HepG2 (cell line): ENCODE measurements at regions not wholly inside any gene's neighbourhood (a gene's known extent, or its start where the extent isn't known, plus 50 kb on each side); places are given as distances from the start of the nearest gene placed in this dataset.

Experiments used
- ATAC-seq: fragments of 200-7000 bp; cut with Tn5 transposase; 3 replicates; pipeline ENCODE4 v1.9.1; 2020; ENCODE audit warnings: mild to moderate bottlenecking, moderate library complexity
- BruUV-seq: library from RNA; stranded (reverse); fragments of 400-500 nt; replicated peaks from 2 replicates; lab custom pipeline; 2021; lab: Mats Ljungman, UMichigan
- CTCF ChIA-PET: fragments of 300-600 bp; formaldehyde crosslinking; extraction: SDS; loops from one replicate; lab custom pipeline; 2021; ENCODE audit warnings: low total read pairs, inconsistent platforms, low intra/inter-chr PET ratio; lab: Yijun Ruan, JAX
- POLR2A ChIA-PET: fragments of 350-600 bp; sonication (Branson Sonifier 250); formaldehyde crosslinking; loops from one replicate; lab custom pipeline; 2020; ENCODE audit warnings: antibody characterized with exemption, inconsistent platforms; lab: Yijun Ruan, JAX
- DNase-seq: peaks from one replicate; pipeline ENCODE4 v3.0.0-alpha.2; 2015; ENCODE audit warnings: low spot score
- FAIRE-seq: peaks from 3 replicates; lab custom pipeline; 2011; peaks lifted over from hg19 to GRCh38; lab: Jason Lieb, UNC
- H2AFZ ChIP-seq: one replicate; pipeline ENCODE4 v1.6.1; 2011; ENCODE audit warnings: low read length, inconsistent platforms
- H3K27ac ChIP-seq: fragments of 300-600 bp; 3 replicates; pipeline ENCODE4 v1.8.0; 2011; ENCODE audit warnings: mixed run types, mild to moderate bottlenecking, mixed read lengths, low read length, inconsistent platforms; ENCODE audit not compliant: insufficient read depth; ENCODE audit errors: extremely low read length
- H3K27me3 ChIP-seq, 2 experiments: fragments of 200-600 bp in 1 of 2; 2 replicates in 1 of 2; 3 replicates in 1 of 2; pipeline versions ENCODE4 v1.6.0 to v1.8.0; 2011; ENCODE audit warnings: low read length in 2 of 2, mild to moderate bottlenecking in 2 of 2, moderate library complexity in 2 of 2, inconsistent platforms in 1 of 2; ENCODE audit not compliant: insufficient read depth in 2 of 2, control insufficient read depth in 1 of 2
- H3K36me3 ChIP-seq, 2 experiments: fragments of 200-600 bp in 1 of 2; replicated peaks in 1 of 2; 2 replicates in 1 of 2; 3 replicates in 1 of 2; pipeline versions ENCODE4 v1.5.1 to v1.8.0; 2011; ENCODE audit warnings: low read length in 2 of 2, inconsistent platforms in 1 of 2; ENCODE audit not compliant: insufficient read depth in 2 of 2, control insufficient read depth in 1 of 2
- H3K4me1 ChIP-seq: 2 replicates; pipeline ENCODE4 v1.5.1; 2012; ENCODE audit warnings: low read length, inconsistent platforms; ENCODE audit not compliant: insufficient read depth
- H3K4me2 ChIP-seq: 2 replicates; pipeline ENCODE4 v1.6.0; 2011; ENCODE audit warnings: low read depth, low read length, inconsistent platforms
- H3K4me3 ChIP-seq, 3 experiments: fragments of 200-600 bp in 1 of 3; sonication (generic), shearing (Covaris generic) in 1 of 3; replicated peaks in 1 of 3; 2 replicates each; pipeline ENCODE4 v1.5.1; 2011 to 2016; ENCODE audit warnings: low read length in 3 of 3, inconsistent platforms in 2 of 3, low read depth in 2 of 3, mild to moderate bottlenecking in 2 of 3, control low read depth in 1 of 3, mixed read lengths in 1 of 3; ENCODE audit not compliant: insufficient read depth in 1 of 3
- H3K79me2 ChIP-seq: one replicate; pipeline ENCODE4 v1.6.1; 2011; ENCODE audit warnings: low read length, inconsistent platforms; ENCODE audit not compliant: insufficient read depth
- H3K9ac ChIP-seq: 2 replicates; pipeline ENCODE4 v1.6.0; 2011; ENCODE audit warnings: mild to moderate bottlenecking, low read depth, low read length, inconsistent platforms; ENCODE audit not compliant: insufficient read depth
- H3K9me3 ChIP-seq: 2 replicates; pipeline ENCODE4 v1.5.1; 2012; ENCODE audit warnings: mild to moderate bottlenecking, low read length
- H4K20me1 ChIP-seq: 2 replicates; pipeline ENCODE4 v1.6.0; 2011; ENCODE audit warnings: inconsistent platforms, mild to moderate bottlenecking, low read length, moderate library complexity; ENCODE audit not compliant: insufficient read depth
- ATAD3A ChIP-seq: sonication (generic); formaldehyde crosslinking; IDR thresholded peaks from 2 replicates; pipeline ENCODE4 v1.4.0; 2020; ENCODE audit warnings: missing genetic modification reagents
- BRCA1 ChIP-seq: sonication (generic); formaldehyde crosslinking; IDR thresholded peaks from 2 replicates; pipeline ENCODE4 v1.4.0; 2020; ENCODE audit warnings: missing genetic modification reagents
- FOSL1 ChIP-seq: sonication (generic); formaldehyde crosslinking; IDR thresholded peaks from 2 replicates; pipeline ENCODE4 v1.9.0; 2021; ENCODE audit warnings: missing genetic modification reagents, borderline replicate concordance
- FOXK1 ChIP-seq: sonication (generic); formaldehyde crosslinking; IDR thresholded peaks from 2 replicates; pipeline ENCODE4 v1.4.0; 2020; ENCODE audit warnings: low read depth, missing genetic modification reagents, borderline replicate concordance
- GATAD2A ChIP-seq: IDR thresholded peaks from 2 replicates; pipeline ENCODE4 v1.6.1; 2016
- JDP2 ChIP-seq: sonication (generic); formaldehyde crosslinking; IDR thresholded peaks from 2 replicates; pipeline ENCODE4 v1.8.1; 2022; ENCODE audit warnings: missing genetic modification reagents, borderline replicate concordance
- KMT2B ChIP-seq: IDR thresholded peaks from 2 replicates; pipeline ENCODE4 v1.6.1; 2016; ENCODE audit warnings: missing genetic modification reagents, missing compliant biosample characterization
- NBN ChIP-seq: fragments of 450-650 bp; conservative IDR thresholded peaks from 2 replicates; pipeline ENCODE4 v1.6.1; 2017
- NCOA1 ChIP-seq: sonication (generic); formaldehyde crosslinking; IDR thresholded peaks from 2 replicates; pipeline ENCODE4 v1.9.0; 2021; ENCODE audit warnings: missing genetic modification reagents
- NR2C2 ChIP-seq: sonication (generic); formaldehyde crosslinking; IDR thresholded peaks from 2 replicates; pipeline ENCODE4 v1.4.0; 2020; ENCODE audit warnings: missing genetic modification reagents, mild to moderate bottlenecking, moderate library complexity, borderline replicate concordance
- NR2F2 ChIP-seq: IDR thresholded peaks from 2 replicates; pipeline ENCODE4 v1.6.1; 2012; ENCODE audit warnings: low read depth, inconsistent platforms, borderline replicate concordance
- NR3C1 ChIP-seq: sonication (generic); formaldehyde crosslinking; IDR thresholded peaks from 2 replicates; pipeline ENCODE4 v1.4.0; 2020; ENCODE audit warnings: missing genetic modification reagents
- PAF1 ChIP-seq: IDR thresholded peaks from 2 replicates; pipeline ENCODE4 v1.6.1; 2016; ENCODE audit warnings: missing genetic modification reagents, missing compliant biosample characterization
- RXRB ChIP-seq: IDR thresholded peaks from 2 replicates; pipeline ENCODE4 v1.6.1; 2016; ENCODE audit warnings: borderline replicate concordance, missing genetic modification reagents, missing compliant biosample characterization
- ZFP37 ChIP-seq: sonication (generic); formaldehyde crosslinking; IDR thresholded peaks from 2 replicates; pipeline ENCODE4 v1.4.0; 2020; ENCODE audit warnings: missing genetic modification reagents, borderline replicate concordance
- ZNF136 ChIP-seq: sonication (generic); formaldehyde crosslinking; IDR thresholded peaks from 2 replicates; pipeline ENCODE4 v1.8.1; 2022; ENCODE audit warnings: low read depth, mild to moderate bottlenecking, moderate library complexity, missing genetic modification reagents
- ZNF224 ChIP-seq: sonication (generic); formaldehyde crosslinking; IDR thresholded peaks from 2 replicates; pipeline ENCODE4 v1.5.0; 2020; ENCODE audit warnings: mild to moderate bottlenecking, missing genetic modification reagents
- ZNF550 ChIP-seq: sonication (generic); formaldehyde crosslinking; IDR thresholded peaks from 2 replicates; pipeline ENCODE4 v1.4.0; 2020; ENCODE audit warnings: mild to moderate bottlenecking, missing genetic modification reagents, borderline replicate concordance
- ZNF773 ChIP-seq: sonication (generic); formaldehyde crosslinking; IDR thresholded peaks from 2 replicates; pipeline ENCODE4 v1.4.0; 2020; ENCODE audit warnings: missing genetic modification reagents, borderline replicate concordance
- ZZZ3 ChIP-seq: sonication (generic); formaldehyde crosslinking; IDR thresholded peaks from 2 replicates; pipeline ENCODE4 v1.4.0; 2020; ENCODE audit warnings: missing genetic modification reagents, mild to moderate bottlenecking, borderline replicate concordance
- WGBS: methylation state at CpG from one replicate; pipeline ENCODE4 v1.1.6; 2017; ENCODE audit warnings: low lambda C conversion rate; 5-methylcytosine and 5-hydroxymethylcytosine counted together
- in situ Hi-C: cut with HindIII; loops from 2 replicates; pipeline ENCODE4 v1.10.0; 2017; ENCODE audit warnings: low pct_unique_long_range_greater_than_20kb; ENCODE audit not compliant: extremely low pct_ligation_motif_present
- intact Hi-C: fragments of 100-400 bp; cut with micrococcal nuclease; formaldehyde crosslinking; loops from one replicate; pipeline ENCODE4 v1.10.0; 2022; ENCODE audit not compliant: unreplicated experiment
- TF ChIP-seq, protein P1 (sequence below): sonication (generic); formaldehyde crosslinking; conservative IDR thresholded peaks from 2 replicates; pipeline ENCODE4 v1.4.0; 2020; ENCODE audit warnings: missing genetic modification reagents
- TF ChIP-seq, protein P2 (sequence below): sonication (generic); formaldehyde crosslinking; IDR thresholded peaks from 2 replicates; pipeline ENCODE4 v1.8.1; 2023; ENCODE audit warnings: missing genetic modification reagents, mild to moderate bottlenecking, borderline replicate concordance
- TF ChIP-seq, protein P3 (sequence below): sonication (generic); formaldehyde crosslinking; IDR thresholded peaks from 2 replicates; pipeline ENCODE4 v1.4.0; 2020; ENCODE audit warnings: missing genetic modification reagents, borderline replicate concordance

DNA sequence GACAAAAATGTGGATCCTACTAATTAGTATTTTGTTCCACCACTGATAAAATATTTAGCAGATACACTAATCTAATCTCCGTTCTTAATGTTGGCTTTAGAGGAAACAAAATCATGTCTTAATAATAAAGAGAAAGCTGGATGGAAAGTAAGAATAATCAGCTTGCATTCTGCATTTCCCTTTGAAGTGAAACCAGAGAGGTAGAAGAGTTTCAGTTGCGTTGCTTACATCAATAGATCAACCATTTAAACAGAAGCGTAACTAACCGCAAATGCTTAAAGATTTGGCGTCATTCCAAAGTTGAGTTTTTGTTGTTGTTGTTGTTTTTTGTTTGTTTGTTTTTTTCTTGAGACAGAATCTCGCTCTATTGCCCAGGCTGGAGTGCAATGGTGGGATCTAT, 168.9 kb downstream of the TRIML1 start (continued):
- TF ChIP-seq, protein P1, sequence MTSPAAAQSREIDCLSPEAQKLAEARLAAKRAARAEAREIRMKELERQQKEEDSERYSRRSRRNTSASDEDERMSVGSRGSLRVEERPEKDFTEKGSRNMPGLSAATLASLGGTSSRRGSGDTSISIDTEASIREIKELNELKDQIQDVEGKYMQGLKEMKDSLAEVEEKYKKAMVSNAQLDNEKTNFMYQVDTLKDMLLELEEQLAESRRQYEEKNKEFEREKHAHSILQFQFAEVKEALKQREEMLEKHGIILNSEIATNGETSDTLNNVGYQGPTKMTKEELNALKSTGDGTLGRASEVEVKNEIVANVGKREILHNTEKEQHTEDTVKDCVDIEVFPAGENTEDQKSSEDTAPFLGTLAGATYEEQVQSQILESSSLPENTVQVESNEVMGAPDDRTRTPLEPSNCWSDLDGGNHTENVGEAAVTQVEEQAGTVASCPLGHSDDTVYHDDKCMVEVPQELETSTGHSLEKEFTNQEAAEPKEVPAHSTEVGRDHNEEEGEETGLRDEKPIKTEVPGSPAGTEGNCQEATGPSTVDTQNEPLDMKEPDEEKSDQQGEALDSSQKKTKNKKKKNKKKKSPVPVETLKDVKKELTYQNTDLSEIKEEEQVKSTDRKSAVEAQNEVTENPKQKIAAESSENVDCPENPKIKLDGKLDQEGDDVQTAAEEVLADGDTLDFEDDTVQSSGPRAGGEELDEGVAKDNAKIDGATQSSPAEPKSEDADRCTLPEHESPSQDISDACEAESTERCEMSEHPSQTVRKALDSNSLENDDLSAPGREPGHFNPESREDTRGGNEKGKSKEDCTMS (CRISPR knock-in tag), result no peak
- no peak for TF ChIP-seq NBN
- TF ChIP-seq NR2F2, result no peak
- TF ChIP-seq ZFP37 (CRISPR knock-in tag), result no peak
- TF ChIP-seq ZNF773, result no peak
- TF ChIP-seq, protein P2, sequence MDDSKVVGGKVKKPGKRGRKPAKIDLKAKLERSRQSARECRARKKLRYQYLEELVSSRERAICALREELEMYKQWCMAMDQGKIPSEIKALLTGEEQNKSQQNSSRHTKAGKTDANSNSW (CRISPR knock-in tag), result no peak
- TF ChIP-seq ATAD3A (CRISPR knock-in tag), result no peak
- TF ChIP-seq ZNF224 (CRISPR knock-in tag), result no peak
- TF ChIP-seq JDP2 (CRISPR knock-in tag), result no peak
- TF ChIP-seq NR3C1 (CRISPR knock-in tag), result no peak
- TF ChIP-seq ZNF136, result no peak
- no peak for TF ChIP-seq ZZZ3 (CRISPR knock-in tag)

DNA sequence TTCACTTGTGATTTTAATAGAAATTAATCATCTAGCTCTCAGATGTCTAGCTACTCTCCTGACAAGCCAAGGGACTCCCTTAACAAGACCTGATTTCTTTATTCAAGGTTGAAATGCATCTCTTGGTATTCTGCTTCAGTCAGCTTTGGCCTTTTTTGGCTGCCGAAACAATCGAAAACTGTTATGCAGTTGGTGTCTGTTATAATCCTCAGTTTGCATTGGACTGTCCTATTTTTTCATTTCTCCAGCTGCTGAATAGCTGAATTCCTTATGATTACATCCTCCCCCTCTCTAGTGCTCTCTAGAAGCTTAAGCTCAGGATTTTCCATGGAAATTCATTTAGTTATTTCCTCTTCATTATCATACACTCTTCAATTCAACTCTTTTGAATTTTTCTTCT, 177.2 kb downstream of the TRIML1 start:
- no peak overlapping the region for H3K4me3 ChIP-seq
- H3K36me3 ChIP-seq, result no peaks in the 10 kb centered on the region
- no TSS peak for BruUV-seq
- ChIA-PET POLR2A (no interaction called here), CTCF (no interaction called here)
- ATAC-seq, result no peak
- no peak for FAIRE-seq
- no peaks in the 10 kb centered on the region for H3K79me2 ChIP-seq
- peaks cover 0 to 5% of the 10 kb centered on the region in 2 experiments; a peak in 1 of 5 replicates for H3K27me3 ChIP-seq
- no peaks in the 10 kb centered on the region for H3K4me1 ChIP-seq
- H3K4me2 ChIP-seq, result no peak overlapping the region
- no peaks in the 10 kb centered on the region for H3K9me3 ChIP-seq
- DNase-seq, result no peak
- intact Hi-C loops, result no loop called here
- H4K20me1 ChIP-seq, result no peaks in the 10 kb centered on the region
- in situ Hi-C loops, result no loop called here
- no peak overlapping the region for H3K27ac ChIP-seq
- no peak overlapping the region for H2AFZ ChIP-seq
- H3K9ac ChIP-seq, result no peak overlapping the region
- 0% methylated on average over 2 of the region's 2 CpGs for WGBS
- TF ChIP-seq RXRB (CRISPR knock-in tag) (no peak), GATAD2A (no peak), FOXK1 (CRISPR knock-in tag) (no peak), BRCA1 (CRISPR knock-in tag) (no peak), FOSL1 (no peak), PAF1 (no peak), NR2C2 (no peak), NCOA1 (no peak), ZNF550 (no peak), KMT2B (CRISPR knock-in tag) (no peak)
- TF ChIP-seq, protein P3, sequence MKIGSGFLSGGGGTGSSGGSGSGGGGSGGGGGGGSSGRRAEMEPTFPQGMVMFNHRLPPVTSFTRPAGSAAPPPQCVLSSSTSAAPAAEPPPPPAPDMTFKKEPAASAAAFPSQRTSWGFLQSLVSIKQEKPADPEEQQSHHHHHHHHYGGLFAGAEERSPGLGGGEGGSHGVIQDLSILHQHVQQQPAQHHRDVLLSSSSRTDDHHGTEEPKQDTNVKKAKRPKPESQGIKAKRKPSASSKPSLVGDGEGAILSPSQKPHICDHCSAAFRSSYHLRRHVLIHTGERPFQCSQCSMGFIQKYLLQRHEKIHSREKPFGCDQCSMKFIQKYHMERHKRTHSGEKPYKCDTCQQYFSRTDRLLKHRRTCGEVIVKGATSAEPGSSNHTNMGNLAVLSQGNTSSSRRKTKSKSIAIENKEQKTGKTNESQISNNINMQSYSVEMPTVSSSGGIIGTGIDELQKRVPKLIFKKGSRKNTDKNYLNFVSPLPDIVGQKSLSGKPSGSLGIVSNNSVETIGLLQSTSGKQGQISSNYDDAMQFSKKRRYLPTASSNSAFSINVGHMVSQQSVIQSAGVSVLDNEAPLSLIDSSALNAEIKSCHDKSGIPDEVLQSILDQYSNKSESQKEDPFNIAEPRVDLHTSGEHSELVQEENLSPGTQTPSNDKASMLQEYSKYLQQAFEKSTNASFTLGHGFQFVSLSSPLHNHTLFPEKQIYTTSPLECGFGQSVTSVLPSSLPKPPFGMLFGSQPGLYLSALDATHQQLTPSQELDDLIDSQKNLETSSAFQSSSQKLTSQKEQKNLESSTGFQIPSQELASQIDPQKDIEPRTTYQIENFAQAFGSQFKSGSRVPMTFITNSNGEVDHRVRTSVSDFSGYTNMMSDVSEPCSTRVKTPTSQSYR, result no peak
